Motor neuron (in vitro differentiated cells): ENCODE measurements at regions not wholly inside any gene's neighbourhood (a gene's known extent, or its start where the extent isn't known, plus 50 kb on each side); places are given as distances from the start of the nearest gene placed in this dataset.

Experiments used
- ATAC-seq, 8 experiments: fragments of 200-7000 bp; cut with Tn5 transposase; replicated peaks in 6 of 8; 2 replicates each; pipeline ENCODE4 v1.8.0; 2021; ENCODE audit warnings: mild to moderate bottlenecking in 8 of 8, moderate library complexity in 8 of 8
- H3K27ac ChIP-seq, 2 donors: fragments of 250-450 bp; sonication (Bioruptor Pico); 2 replicates each; pipeline ENCODE4 v1.9.0; 2021; ENCODE audit warnings: antibody characterized with exemption in 2 of 2, mild to moderate bottlenecking in 2 of 2, moderate library complexity in 1 of 2
- H3K4me1 ChIP-seq, 2 donors: fragments of 250-450 bp; sonication (Bioruptor Pico); replicated peaks in 1 of 2; 2 replicates each; pipeline ENCODE4 v1.6.1; 2021; ENCODE audit warnings: antibody characterized with exemption in 2 of 2, mild to moderate bottlenecking in 2 of 2, moderate library complexity in 1 of 2
- H3K4me3 ChIP-seq, 5 donors: fragments of 250-450 bp; sonication (Bioruptor Pico); 2 replicates each; pipeline ENCODE4 v1.9.0; 2021; ENCODE audit warnings: antibody characterized with exemption in 5 of 5, mild to moderate bottlenecking in 5 of 5, moderate library complexity in 4 of 5
- WGBS, 10 experiments: fragments of 450-650 bp; shearing (Covaris generic); methylation state at CpG; one replicate each; pipeline ENCODE4 v1.0.0; 2022; 5-methylcytosine and 5-hydroxymethylcytosine counted together
- in situ Hi-C, 9 experiments: fragments of 400-800 bp; cut with MboI; loops; one replicate each; pipeline ENCODE4 v1.15.0; 2021; ENCODE audit warnings: low sequenced_read_pairs in 9 of 9, low pct_unique_long_range_greater_than_20kb in 2 of 9; ENCODE audit not compliant: unreplicated experiment in 9 of 9

DNA sequence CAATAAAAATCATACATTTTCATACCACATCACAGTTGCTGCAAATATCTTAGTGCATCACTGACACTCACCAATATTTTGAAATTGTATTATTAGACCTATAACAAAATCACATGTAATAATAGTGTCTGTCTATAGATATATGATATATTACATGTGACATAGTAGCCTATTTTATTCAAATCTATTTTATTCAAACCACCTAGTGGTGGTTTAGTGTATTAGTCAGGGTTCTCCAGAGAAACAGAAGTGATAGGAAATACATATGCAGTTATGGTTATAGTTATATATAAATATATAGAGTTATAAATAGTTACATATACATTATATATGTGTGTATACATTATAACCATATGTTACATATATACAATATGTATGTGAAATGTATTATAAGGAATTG lies 366.5 kb upstream of the ARID1B start:
- Histone ChIP-seq H3K4me3 (no peak overlapping the region), H3K4me1 (no peaks in the 10 kb centered on the region), H3K27ac (no peak overlapping the region)
- in situ Hi-C loops: no loop called here
- ATAC-seq: no peak

DNA sequence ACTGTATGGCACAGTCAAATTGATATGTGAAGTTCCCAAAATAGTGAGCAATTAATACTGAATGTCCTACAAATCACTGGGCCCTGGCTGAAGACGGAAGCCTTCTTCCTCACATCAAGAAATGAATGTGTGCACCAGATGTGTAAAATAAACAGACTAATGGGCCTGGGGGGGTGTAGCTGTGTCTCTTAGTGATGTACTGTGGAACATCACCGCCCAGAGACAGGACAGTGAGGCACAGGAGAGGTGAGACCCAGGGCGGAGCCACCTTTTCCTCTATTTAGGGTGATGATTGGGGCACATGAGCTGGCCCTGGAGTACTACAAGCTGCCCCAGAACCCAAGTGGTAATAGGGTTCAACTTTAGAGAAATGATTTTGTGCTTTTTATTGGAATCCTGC lies 368.5 kb upstream of the ARID1B start:
- Histone ChIP-seq H3K27ac (no peak overlapping the region), H3K4me3 (no peak overlapping the region), H3K4me1 (no peaks in the 10 kb centered on the region)
- in situ Hi-C loops: no loop called here
- WGBS, 10 experiments: 38 to 100% (median 79%) methylated on average over 1 to 3 of the region's 3 CpGs; no CpG with 5 or more reads in 4 of the 10 experiments
- peak in 2 of 8 experiments; percentile 41 to 83 for ATAC-seq

DNA sequence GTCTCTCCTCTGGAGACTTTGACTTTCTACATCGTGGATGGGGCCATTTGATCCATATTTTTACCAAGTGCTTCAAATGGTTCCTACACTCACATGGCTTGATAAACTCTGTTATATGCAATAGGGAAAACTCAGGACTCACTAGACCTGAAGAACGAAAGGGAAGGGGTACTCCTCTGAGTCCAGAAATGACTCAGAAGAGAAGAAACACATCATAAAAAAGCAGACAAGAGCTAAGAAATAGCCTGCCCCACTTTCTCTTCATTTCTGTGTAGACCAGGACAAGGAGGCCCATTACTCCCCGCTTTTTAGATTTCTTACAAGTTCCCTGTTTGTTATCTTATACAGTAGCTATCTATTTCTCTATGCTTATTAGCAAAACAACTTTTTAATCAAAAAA lies 369.8 kb upstream of the ARID1B start:
- ATAC-seq: no peak
- no peak overlapping the region for H3K27ac ChIP-seq
- H3K4me1 ChIP-seq: no peaks in the 10 kb centered on the region
- in situ Hi-C loops: no loop called here
- no peak overlapping the region for H3K4me3 ChIP-seq
- WGBS, 10 experiments: 25 to 96% (median 82%) methylated on average over 1 to 3 of the region's 3 CpGs

DNA sequence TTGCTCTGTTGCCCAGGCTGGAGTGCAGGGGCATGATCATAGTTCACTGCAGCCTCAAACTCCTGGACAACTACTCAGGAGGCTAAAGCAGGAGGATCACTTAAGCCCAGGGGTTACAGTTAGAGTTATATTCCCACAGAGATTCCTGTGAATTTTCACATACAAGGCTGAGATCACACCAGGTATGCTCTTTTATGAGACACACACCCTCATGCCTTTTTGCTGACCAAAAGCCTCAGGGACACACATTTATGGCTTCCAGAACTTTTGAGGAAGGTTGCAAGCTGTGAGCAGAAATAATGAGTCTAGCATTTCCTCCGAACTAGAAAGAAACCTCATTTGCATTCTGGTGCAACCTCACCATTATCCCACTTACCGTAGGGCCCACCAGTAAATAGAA lies 370.5 kb upstream of the ARID1B start:
- in situ Hi-C loops: no loop called here
- no peak overlapping the region for H3K27ac ChIP-seq
- H3K4me3 ChIP-seq: no peak overlapping the region
- WGBS, 10 experiments: 67 to 100% (median 86%) methylated on average over 1 to 2 of the region's 2 CpGs; no CpG with 5 or more reads in 3 of the 10 experiments
- no peaks in the 10 kb centered on the region for H3K4me1 ChIP-seq
- no peak for ATAC-seq

DNA sequence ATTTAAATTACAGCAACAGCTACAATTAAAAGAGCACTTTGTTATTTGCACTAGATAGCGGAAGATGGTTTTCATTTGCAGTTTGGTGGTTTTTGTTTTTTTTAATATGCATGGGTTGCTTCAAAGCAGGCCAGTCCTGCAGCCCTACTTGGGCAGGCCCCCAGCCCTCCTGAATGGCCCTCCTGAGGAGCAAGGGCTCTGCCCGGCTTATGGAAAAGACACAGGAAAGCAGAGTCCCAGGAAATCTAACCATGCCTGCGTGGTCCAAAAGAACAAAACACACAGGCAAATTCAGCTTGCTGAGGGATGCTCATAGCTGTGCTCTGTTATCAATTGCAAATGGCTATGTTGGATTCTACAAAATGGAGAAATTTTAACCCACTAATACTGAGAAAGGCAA lies 371.1 kb upstream of the ARID1B start:
- no peak overlapping the region for H3K4me3 ChIP-seq
- ATAC-seq: no peak
- H3K27ac ChIP-seq: no peak overlapping the region
- in situ Hi-C loops: no loop called here
- H3K4me1 ChIP-seq: no peaks in the 10 kb centered on the region
- 13 to 100% (median 69%) methylated on average over 1 to 3 of the region's 3 CpGs for WGBS, 10 experiments

DNA sequence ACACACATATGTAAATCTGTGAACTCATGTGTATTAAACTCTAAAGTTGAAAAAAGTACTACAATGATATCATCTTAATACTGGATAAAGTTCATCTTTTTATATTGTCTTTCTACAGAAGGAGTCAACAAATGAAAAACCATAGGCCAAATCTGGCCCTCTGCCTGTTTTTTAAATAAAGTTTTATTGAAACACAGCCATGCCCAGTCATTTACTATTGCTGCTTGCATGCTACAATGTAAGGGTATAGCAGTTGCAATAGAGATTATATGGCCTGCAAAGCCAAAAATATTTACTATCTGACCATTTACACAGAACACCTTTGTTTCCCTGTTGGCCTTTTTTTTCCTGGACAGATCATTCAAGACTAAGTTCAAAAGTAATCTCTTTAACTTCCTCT lies 374.6 kb upstream of the ARID1B start:
- in situ Hi-C loops: no loop called here
- ATAC-seq: no peak
- Histone ChIP-seq H3K4me3 (no peak overlapping the region), H3K27ac (no peak overlapping the region), H3K4me1 (no peaks in the 10 kb centered on the region)

DNA sequence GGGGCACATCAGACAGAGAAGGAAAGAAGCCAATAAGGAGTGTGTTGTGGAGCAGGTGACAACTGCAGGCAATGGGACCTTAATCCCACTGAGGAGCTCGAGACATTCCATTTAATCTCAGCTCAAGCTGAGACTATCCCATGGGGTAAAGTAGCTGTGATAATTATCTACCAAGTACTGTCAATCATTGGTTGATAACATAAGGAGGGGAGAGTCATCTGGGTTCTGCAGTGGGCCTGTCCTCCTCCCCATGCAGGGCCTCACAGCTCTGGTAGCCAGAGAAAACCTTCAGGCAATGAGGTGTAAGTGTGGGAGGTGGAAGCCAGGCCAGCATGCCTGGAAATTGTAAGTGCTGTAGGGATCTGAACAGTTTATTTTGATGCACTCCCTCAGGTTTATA lies 375.0 kb upstream of the ARID1B start:
- ATAC-seq: no peak
- Histone ChIP-seq H3K4me1 (no peaks in the 10 kb centered on the region), H3K27ac (no peak overlapping the region), H3K4me3 (no peak overlapping the region)
- in situ Hi-C loops: no loop called here
- WGBS, 10 experiments: 20 to 63% (median 57%) methylated on average over 1 of the region's 1 CpG; no CpG with 5 or more reads in 7 of the 10 experiments

DNA sequence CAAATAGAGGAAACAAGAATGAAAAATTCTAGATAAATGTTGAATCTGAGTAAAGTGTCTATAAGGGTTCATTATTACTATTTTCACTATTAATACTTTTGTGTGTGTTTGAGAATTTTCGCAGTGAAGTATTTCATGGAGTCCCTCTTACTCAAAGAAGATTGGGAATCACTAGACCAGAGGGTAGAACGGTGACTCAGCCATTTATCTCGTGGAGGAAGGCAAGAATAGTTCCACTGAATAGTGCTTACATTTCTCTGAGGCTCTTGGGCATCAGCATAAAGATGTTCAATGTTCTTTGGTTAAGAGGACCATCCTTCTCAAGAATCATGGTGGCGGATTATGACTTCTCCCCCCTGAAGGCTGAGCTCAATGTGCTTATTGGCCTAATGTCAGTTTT lies 376.7 kb upstream of the ARID1B start:
- ATAC-seq: peak in 1 of 8 experiments; percentile 48
- H3K4me3 ChIP-seq: no peak overlapping the region
- WGBS, 10 experiments: 23 to 78% (median 51%) methylated on average over 2 to 4 of the region's 4 CpGs; no CpG with 5 or more reads in 2 of the 10 experiments
- H3K27ac ChIP-seq: no peak overlapping the region
- H3K4me1 ChIP-seq: no peaks in the 10 kb centered on the region
- in situ Hi-C loops: no loop called here

DNA sequence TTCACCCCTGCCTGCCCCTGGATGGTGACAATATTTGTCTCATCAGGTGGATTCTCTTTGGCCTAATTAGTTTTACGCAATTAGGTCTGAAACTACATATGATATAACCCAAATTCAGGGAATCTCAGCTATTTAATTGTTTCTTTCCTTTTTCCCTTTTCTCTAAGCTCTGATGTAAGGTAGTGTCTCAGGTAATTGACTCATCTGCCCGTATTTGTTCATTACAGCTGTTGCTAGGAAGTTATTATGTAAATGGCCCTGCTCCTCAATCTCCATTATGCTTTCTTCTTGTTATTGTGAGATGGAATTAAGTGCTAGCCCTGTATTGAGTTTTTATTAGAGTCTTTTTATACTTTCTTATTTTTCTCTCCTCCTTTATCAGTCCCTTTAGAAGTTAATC lies 378.2 kb upstream of the ARID1B start:
- Histone ChIP-seq H3K4me1 (no peaks in the 10 kb centered on the region), H3K27ac (no peak overlapping the region), H3K4me3 (no peak overlapping the region)
- ATAC-seq: no peak
- 25 to 100% (median 86%) methylated on average over 1 to 2 of the region's 2 CpGs; no CpG with 5 or more reads in 1 of the 10 experiments for WGBS, 10 experiments
- in situ Hi-C loops: no loop called here

DNA sequence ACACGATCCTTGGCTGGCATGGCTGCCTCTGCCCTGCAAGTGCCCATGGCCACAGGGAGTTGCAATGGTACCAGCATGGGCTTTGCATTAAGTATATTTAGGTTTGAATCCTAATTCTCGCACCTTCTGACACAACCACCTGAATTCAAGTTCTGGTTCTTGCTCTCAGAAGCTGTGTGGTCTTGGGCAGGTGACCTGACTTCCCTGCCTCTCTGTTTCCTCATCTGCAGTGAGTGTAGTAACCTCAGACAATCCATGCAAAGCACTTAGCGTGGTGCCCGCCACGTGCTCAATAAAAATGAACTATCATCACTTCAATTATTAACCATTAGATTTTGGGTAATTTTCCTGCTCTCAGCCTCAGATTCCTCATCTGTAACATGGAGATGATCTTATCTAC lies 378.8 kb upstream of the ARID1B start:
- WGBS, 10 experiments: 40 to 90% (median 76%) methylated on average over 1 to 4 of the region's 5 CpGs; no CpG with 5 or more reads in 4 of the 10 experiments

DNA sequence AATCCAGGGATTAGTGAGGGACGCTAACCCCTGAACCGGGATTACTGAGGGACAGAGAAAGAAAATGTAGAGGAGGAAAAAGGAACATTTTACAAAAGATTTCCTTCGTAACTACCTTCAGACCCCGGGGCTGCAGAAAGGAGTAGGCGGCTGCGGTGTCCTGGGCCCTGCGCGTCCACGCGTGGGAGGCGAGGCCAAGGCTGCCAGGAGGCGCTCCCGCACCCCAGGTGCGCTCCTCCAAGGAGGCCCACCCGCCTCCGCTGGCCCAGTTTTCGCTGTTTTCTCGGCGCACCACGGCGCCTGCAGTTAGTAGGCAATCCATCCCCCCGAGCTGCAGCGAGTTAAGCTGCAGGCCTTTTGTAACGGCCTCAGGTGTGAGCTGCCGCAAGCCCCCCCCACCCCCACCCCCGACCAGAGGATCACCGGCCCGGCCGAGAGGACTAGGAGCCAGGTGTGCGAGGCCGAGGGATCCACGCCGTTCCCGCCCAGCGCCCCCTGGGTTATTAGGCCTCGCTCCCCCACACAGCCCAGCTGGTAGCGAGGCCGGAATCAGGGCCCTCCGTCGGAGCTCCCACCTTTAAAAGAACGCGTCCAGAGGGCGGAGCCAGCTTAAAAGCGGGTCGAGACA lies 380.3 kb upstream of the ARID1B start:
- Histone ChIP-seq H3K4me1 (no peaks in the 10 kb centered on the region), H3K27ac (no peak overlapping the region), H3K4me3 (no peak overlapping the region)
- WGBS, 10 experiments: 20 to 95% (median 71%) methylated on average over 1 to 11 of the region's 45 CpGs; no CpG with 5 or more reads in 4 of the 10 experiments
- no peak for ATAC-seq
- in situ Hi-C loops: no loop called here

More for the DNA sequence above, 378.8 kb upstream of the ARID1B start:
- Histone ChIP-seq H3K27ac (no peak overlapping the region), H3K4me1 (no peaks in the 10 kb centered on the region), H3K4me3 (no peak overlapping the region)
- ATAC-seq: no peak
- in situ Hi-C loops: no loop called here

DNA sequence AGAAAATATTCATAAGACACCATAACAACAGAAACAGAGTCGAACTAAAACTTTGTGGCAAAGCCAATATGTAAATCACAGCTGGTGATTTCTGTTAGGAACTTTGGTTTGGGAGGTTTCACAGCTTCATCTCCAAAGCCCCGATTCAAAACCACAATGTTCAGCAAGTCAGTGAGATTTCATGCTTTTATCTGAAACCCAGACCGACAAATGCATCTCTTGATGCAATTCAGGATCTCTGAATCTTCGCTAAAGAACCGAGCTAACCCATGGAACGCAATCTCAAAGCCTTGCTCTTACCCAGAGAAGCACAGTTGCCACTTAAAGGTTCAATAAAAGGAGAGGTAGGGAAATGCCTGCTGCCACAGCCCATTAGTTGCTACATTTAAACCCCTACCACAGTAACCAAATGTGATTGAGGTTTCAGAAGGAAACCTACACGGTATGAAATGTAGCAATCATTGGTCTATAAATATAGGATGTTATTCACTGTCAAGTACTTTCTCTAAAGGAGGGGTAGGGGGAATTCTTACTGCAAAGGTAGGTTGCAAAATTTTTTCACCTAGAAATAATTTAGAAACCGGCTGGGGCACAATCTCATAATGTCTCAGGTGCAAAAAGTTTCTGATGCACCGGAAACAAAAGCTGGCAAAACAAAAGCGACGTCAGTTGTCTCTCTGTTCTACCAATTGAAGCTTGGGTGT lies 381.0 kb upstream of the ARID1B start:
- H3K27ac ChIP-seq: no peak overlapping the region
- in situ Hi-C loops: no loop called here
- H3K4me3 ChIP-seq: no peak overlapping the region
- no peak for ATAC-seq
- no peaks in the 10 kb centered on the region for H3K4me1 ChIP-seq
- WGBS, 10 experiments: 26 to 88% (median 80%) methylated on average over 4 to 10 of the region's 11 CpGs; no CpG with 5 or more reads in 2 of the 10 experiments

DNA sequence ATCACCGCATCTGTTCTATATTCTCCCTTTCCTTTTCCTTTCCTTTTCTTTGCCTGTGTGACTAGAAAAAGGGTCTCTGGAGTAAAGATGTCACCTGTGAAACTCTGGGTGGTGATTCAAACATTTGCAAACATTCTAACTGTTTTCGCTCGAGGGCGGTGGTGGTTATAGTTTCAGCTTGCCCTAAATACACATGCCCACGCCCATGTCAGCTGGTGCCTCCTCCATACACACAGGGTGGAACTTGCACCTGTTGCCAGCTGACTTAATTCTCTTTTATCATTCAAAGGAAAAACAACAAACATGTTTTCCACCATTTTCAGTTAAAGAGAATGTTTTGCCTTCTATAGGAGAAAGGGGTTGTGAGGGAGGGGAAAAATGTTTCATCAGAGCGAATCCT lies 381.9 kb upstream of the ARID1B start:
- Histone ChIP-seq H3K4me1 (no peaks in the 10 kb centered on the region), H3K27ac (no peak overlapping the region), H3K4me3 (no peak overlapping the region)
- 33 to 100% (median 83%) methylated on average over 1 to 5 of the region's 6 CpGs; no CpG with 5 or more reads in 1 of the 10 experiments for WGBS, 10 experiments
- in situ Hi-C loops: no loop called here
- peak in 2 of 8 experiments; percentile 63 to 80 for ATAC-seq

DNA sequence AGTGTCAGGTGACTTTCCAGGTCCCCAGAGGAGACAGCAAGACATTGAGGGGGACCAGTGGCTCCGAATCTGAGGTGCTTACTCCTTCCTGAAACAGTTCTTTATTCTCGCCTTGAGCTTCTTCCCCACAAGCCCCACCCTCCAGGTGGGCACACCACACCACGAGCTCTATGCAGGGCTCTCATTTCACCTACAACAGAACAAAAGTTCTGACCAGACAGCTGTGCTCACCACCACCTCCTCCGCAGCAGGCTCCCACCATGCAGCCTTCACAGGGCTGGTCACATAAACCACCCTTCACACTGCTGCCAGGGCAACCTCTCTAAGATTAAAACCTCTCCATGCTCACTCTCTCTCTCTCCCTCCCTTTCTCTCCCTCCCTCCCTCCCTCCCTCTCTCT lies 384.5 kb upstream of the ARID1B start:
- WGBS, 10 experiments: 0 to 60% (median 40%) methylated on average over 1 of the region's 4 CpGs; no CpG with 5 or more reads in 5 of the 10 experiments
- H3K27ac ChIP-seq: no peak overlapping the region
- in situ Hi-C loops: no loop called here
- no peaks in the 10 kb centered on the region for H3K4me1 ChIP-seq
- peak in 2 of 8 experiments; percentile 16 to 72 for ATAC-seq
- no peak overlapping the region for H3K4me3 ChIP-seq
